K562 (cell line): ENCODE measurements at regions not wholly inside any gene's neighbourhood (a gene's known extent, or its start where the extent isn't known, plus 50 kb on each side); places are given as distances from the start of the nearest gene placed in this dataset.

Experiments
- ATAC-seq: fragments of 200-7000 bp; cut with Tn5 transposase; 3 replicates; pipeline ENCODE4 v1.9.1; 2020; ENCODE audit warnings: moderate library complexity
- BruUV-seq: library from RNA; stranded (reverse); fragments of 400-500 nt; replicated peaks from 2 replicates; lab custom pipeline; 2021; lab: Mats Ljungman, UMichigan
- CTCF ChIA-PET: fragments of 300-600 bp; formaldehyde crosslinking; extraction: SDS; loops from one replicate; lab custom pipeline; 2021; ENCODE audit warnings: low intra/inter-chr PET ratio; lab: Yijun Ruan, JAX
- POLR2A ChIA-PET: fragments of 300-600, 350-650 bp; sonication (Branson Sonifier 250); formaldehyde crosslinking; extraction: SDS; loops from one replicate; lab custom pipeline; 2021; ENCODE audit warnings: antibody characterized with exemption, inconsistent platforms; lab: Yijun Ruan, JAX
- DNase-seq, 4 experiments: peaks; one replicate each; pipeline versions ENCODE4 v3.0.0 to v3.0.0-alpha.2; 2011 to 2018; ENCODE audit warnings: low spot score in 3 of 4, mixed read lengths in 3 of 4; ENCODE audit errors: extremely low read depth in 1 of 4
- FAIRE-seq: peaks from 2 replicates; lab custom pipeline; 2011; peaks lifted over from hg19 to GRCh38; lab: Jason Lieb, UNC
- H2AFZ ChIP-seq: 2 replicates; pipeline ENCODE4 v1.6.0; 2011; ENCODE audit warnings: low read depth, low read length, control low read depth, inconsistent platforms
- H3K27ac ChIP-seq: fragments of 200-600 bp; 3 replicates; pipeline ENCODE4 v1.8.0; 2011; ENCODE audit warnings: low read depth, mild to moderate bottlenecking, control low read depth, inconsistent platforms, low read length, moderate library complexity, mixed read lengths; ENCODE audit errors: extremely low read depth
- H3K27me3 ChIP-seq, 2 experiments: fragments of 300-600 bp in 1 of 2; 2 replicates in 1 of 2; 3 replicates in 1 of 2; pipeline versions ENCODE4 v1.6.0 to v1.8.0; 2011; ENCODE audit warnings: inconsistent platforms in 2 of 2, low read length in 2 of 2, mild to moderate bottlenecking in 1 of 2, mixed read lengths in 1 of 2, moderate library complexity in 1 of 2; ENCODE audit not compliant: control insufficient read depth in 2 of 2, insufficient read depth in 2 of 2
- H3K36me3 ChIP-seq: fragments of 300-600 bp; 3 replicates; pipeline ENCODE4 v1.8.0; 2011; ENCODE audit warnings: mild to moderate bottlenecking, low read length, inconsistent platforms; ENCODE audit not compliant: control insufficient read depth, insufficient read depth
- H3K4me1 ChIP-seq, 2 experiments: fragments of 200-600 bp in 1 of 2; replicated peaks in 1 of 2; 2 replicates in 1 of 2; 3 replicates in 1 of 2; pipeline versions ENCODE4 v1.5.1 to v1.8.0; 2011; ENCODE audit warnings: inconsistent platforms in 2 of 2, low read length in 2 of 2, mild to moderate bottlenecking in 1 of 2, mixed read lengths in 1 of 2, moderate library complexity in 1 of 2; ENCODE audit not compliant: control insufficient read depth in 2 of 2, insufficient read depth in 2 of 2
- H3K4me2 ChIP-seq: 2 replicates; pipeline ENCODE4 v1.6.1; 2011; ENCODE audit warnings: low read length, control low read depth, inconsistent platforms, mixed read lengths; ENCODE audit not compliant: insufficient read depth
- H3K4me3 ChIP-seq: fragments of 200-600 bp; sonication (generic), shearing (Covaris generic); 2 replicates; pipeline ENCODE4 v1.5.1; 2016; ENCODE audit warnings: control low read depth, inconsistent platforms
- H3K79me2 ChIP-seq: fragments of 200-600 bp; 3 replicates; pipeline ENCODE4 v1.8.0; 2011; ENCODE audit warnings: low read length, inconsistent platforms; ENCODE audit not compliant: control insufficient read depth, insufficient read depth
- H3K9ac ChIP-seq, 2 experiments: 2 replicates each; pipeline versions ENCODE4 v1.6.0 to v1.6.1; 2011; ENCODE audit warnings: low read depth in 2 of 2, low read length in 2 of 2, control low read depth in 1 of 2, inconsistent platforms in 1 of 2, mild to moderate bottlenecking in 1 of 2, mixed read lengths in 1 of 2; ENCODE audit not compliant: insufficient read depth in 1 of 2
- H3K9me1 ChIP-seq: one replicate; pipeline ENCODE4 v1.6.0; 2011; ENCODE audit warnings: inconsistent platforms, mild to moderate bottlenecking, low read length, moderate library complexity; ENCODE audit not compliant: control insufficient read depth, insufficient read depth
- H3K9me3 ChIP-seq: replicated peaks from 2 replicates; pipeline ENCODE4 v1.5.1; 2011; ENCODE audit warnings: low read depth, low read length, inconsistent platforms; ENCODE audit not compliant: control insufficient read depth, insufficient read depth
- H4K20me1 ChIP-seq: replicated peaks from 2 replicates; pipeline ENCODE4 v1.6.1; 2011; ENCODE audit warnings: low read length, inconsistent platforms, mixed read lengths; ENCODE audit not compliant: control insufficient read depth, insufficient read depth
- ATF7 ChIP-seq: fragments of 450-650 bp; IDR thresholded peaks from 2 replicates; pipeline ENCODE4 v1.7.1; 2014; ENCODE audit warnings: mild to moderate bottlenecking, moderate library complexity
- CBX3 ChIP-seq, 2 experiments: IDR thresholded peaks; 1 replicate in 1 of 2; 2 replicates in 1 of 2; pipeline ENCODE4 v1.6.1; 2012; ENCODE audit warnings: inconsistent platforms in 2 of 2, low read length in 2 of 2, borderline replicate concordance in 1 of 2, control low read depth in 1 of 2
- ESRRA ChIP-seq: fragments of 450-650 bp; IDR thresholded peaks from 2 replicates; pipeline ENCODE4 v1.6.1; 2014; ENCODE audit warnings: low read depth, mild to moderate bottlenecking, moderate library complexity, borderline replicate concordance
- ETS1 ChIP-seq: conservative IDR thresholded peaks from 2 replicates; pipeline ENCODE4 v1.6.1; 2011; ENCODE audit warnings: low read depth, mild to moderate bottlenecking, low read length; ENCODE audit not compliant: control insufficient read depth
- HMGN3 ChIP-seq: IDR thresholded peaks from 2 replicates; pipeline ENCODE4 v1.6.1; 2011; ENCODE audit warnings: borderline replicate concordance, low read depth, mild to moderate bottlenecking, mixed read lengths, low read length; ENCODE audit not compliant: insufficient read length; ENCODE audit errors: extremely low read depth
- KDM1A ChIP-seq, 2 experiments: fragments of 450-650 bp; IDR thresholded peaks; 2 replicates each; pipeline ENCODE4 v1.6.1; 2016; ENCODE audit warnings: mild to moderate bottlenecking in 2 of 2
- NONO ChIP-seq, 2 experiments: fragments of 200-400 bp in 1 of 2; fragments of 450-650 bp in 1 of 2; formaldehyde crosslinking in 1 of 2; IDR thresholded peaks; 2 replicates each; pipeline ENCODE4 v1.6.1; 2017; ENCODE audit warnings: low read depth in 2 of 2, mild to moderate bottlenecking in 2 of 2, moderate library complexity in 2 of 2, low read length in 1 of 2
- PRMT5 ChIP-seq: sonication (generic); formaldehyde crosslinking; IDR thresholded peaks from 2 replicates; pipeline ENCODE4 v1.5.0; 2020; ENCODE audit warnings: missing genetic modification reagents
- RBM14 ChIP-seq: fragments of 200-400 bp; formaldehyde crosslinking; IDR thresholded peaks from 2 replicates; pipeline ENCODE4 v1.6.1; 2018; ENCODE audit warnings: low read depth, mild to moderate bottlenecking, low read length, moderate library complexity, borderline replicate concordance; ENCODE audit not compliant: insufficient read depth
- SRF ChIP-seq, 2 experiments: fragments of 250-450, 450-650 bp in 1 of 2; sonication (Bioruptor Pico) in 1 of 2; sonication (generic) in 1 of 2; formaldehyde crosslinking; IDR thresholded peaks; 2 replicates each; pipeline versions ENCODE4 v1.5.0 to v1.5.1; 2020 to 2022; ENCODE audit warnings: mild to moderate bottlenecking in 1 of 2, missing genetic modification reagents in 1 of 2
- ZFP1 ChIP-seq: fragments of 450-650 bp; formaldehyde crosslinking; IDR thresholded peaks from 2 replicates; pipeline ENCODE4 v1.4.0; 2020; ENCODE audit warnings: mild to moderate bottlenecking, mixed read lengths
- ZNF134 ChIP-seq: fragments of 250-450 bp; sonication (Bioruptor Pico); conservative IDR thresholded peaks from 2 replicates; pipeline ENCODE4 v1.4.0; 2020
- ZNF143 ChIP-seq: sonication (generic); formaldehyde crosslinking; IDR thresholded peaks from 2 replicates; pipeline ENCODE4 v1.9.0; 2022; ENCODE audit warnings: mild to moderate bottlenecking, missing genetic modification reagents
- ZNF165 ChIP-seq: fragments of 250-450 bp; sonication (Bioruptor Pico); IDR thresholded peaks from 2 replicates; pipeline ENCODE4 v1.4.0; 2020; ENCODE audit warnings: borderline replicate concordance
- ZNF24 ChIP-seq: fragments of 450-650 bp; IDR thresholded peaks from 2 replicates; pipeline ENCODE4 v1.6.1; 2016
- ZNF408 ChIP-seq: fragments of 250-450 bp; sonication (Bioruptor Pico); IDR thresholded peaks from 2 replicates; pipeline ENCODE4 v1.4.0; 2020; ENCODE audit warnings: low read depth, mild to moderate bottlenecking, moderate library complexity
- ZNF518B ChIP-seq: fragments of 250-450 bp; sonication (Bioruptor Pico); IDR thresholded peaks from 2 replicates; pipeline ENCODE4 v1.5.0; 2021; ENCODE audit warnings: mild to moderate bottlenecking, moderate library complexity
- WGBS: fragments of 100-300 bp; shearing (Covaris generic); methylation state at CpG from one replicate; pipeline ENCODE4 v1.1.6; 2016; ENCODE audit warnings: low coverage, mixed read lengths; ENCODE audit not compliant: insufficient coverage; ENCODE audit errors: missing lambda C conversion rate; 5-methylcytosine and 5-hydroxymethylcytosine counted together
- in situ Hi-C: fragments of 300-500 bp; cut with MboI; formaldehyde crosslinking; loops from 4 replicates; pipeline ENCODE4 v1.15.0; 2018; ENCODE audit warnings: inconsistent platforms, mixed read lengths
- intact Hi-C: fragments of 100-400 bp; cut with micrococcal nuclease; formaldehyde crosslinking; loops from 2 replicates; pipeline ENCODE4 v1.14.2; 2022
- TF ChIP-seq, protein P1 (sequence below): fragments of 450-650 bp; IDR thresholded peaks from 2 replicates; pipeline ENCODE4 v1.6.1; 2016; ENCODE audit warnings: borderline replicate concordance

GRCh38 chr9:1513105-1513504 lies 462.9 kb downstream of the DMRT2 start:
- FAIRE-seq, result no peak
- H3K4me2 ChIP-seq, result no peak overlapping the region
- H3K79me2 ChIP-seq, result no peaks in the 10 kb centered on the region
- POLR2A ChIA-PET, result no interaction called here
- no peaks in the 10 kb centered on the region for H3K36me3 ChIP-seq
- no peak overlapping the region for H2AFZ ChIP-seq
- no peaks in the 10 kb centered on the region for H4K20me1 ChIP-seq
- no peak overlapping the region for H3K9ac ChIP-seq
- WGBS, result 0% methylated on average over 2 of the region's 2 CpGs
- H3K27ac ChIP-seq, result no peak overlapping the region
- no peaks in the 10 kb centered on the region for H3K9me3 ChIP-seq
- in situ Hi-C loops, result no loop called here
- H3K9me1 ChIP-seq, result no peaks in the 10 kb centered on the region
- intact Hi-C loops, result no loop called here
- no peak overlapping the region for H3K4me3 ChIP-seq
- no peaks in the 10 kb centered on the region for H3K4me1 ChIP-seq
- DNase-seq, result no peak
- no peaks in the 10 kb centered on the region for H3K27me3 ChIP-seq
- no TSS peak for BruUV-seq
- ATAC-seq, result no peak
- CTCF ChIA-PET, result no interaction called here
- TF ChIP-seq ZNF134 (CRISPR knock-in tag) (no peak), ETS1 (no peak), ZNF165 (no peak), KDM1A (IDR thresholded peaks at IDR 0.05) (no peak), PRMT5 (CRISPR knock-in tag) (no peak), CBX3 (IDR thresholded peaks at IDR 0.05; ENCODE audit: borderline replicate concordance in 1 of 2, low read length in 2 of 2) (no peak), NONO (IDR thresholded peaks at IDR 0.05; ENCODE audit: low read depth in 2 of 2, low read length in 1 of 2) (no peak), SRF (CRISPR knock-in tag; IDR thresholded peaks at IDR 0.05) (no peak), ZNF408 (no peak), ESRRA (no peak), ZFP1 (no peak), RBM14 (no peak), ZNF518B (CRISPR knock-in tag) (no peak), HMGN3 (no peak), ATF7 (no peak), ZNF143 (no peak), ZNF24 (no peak)
- TF ChIP-seq, protein P1, sequence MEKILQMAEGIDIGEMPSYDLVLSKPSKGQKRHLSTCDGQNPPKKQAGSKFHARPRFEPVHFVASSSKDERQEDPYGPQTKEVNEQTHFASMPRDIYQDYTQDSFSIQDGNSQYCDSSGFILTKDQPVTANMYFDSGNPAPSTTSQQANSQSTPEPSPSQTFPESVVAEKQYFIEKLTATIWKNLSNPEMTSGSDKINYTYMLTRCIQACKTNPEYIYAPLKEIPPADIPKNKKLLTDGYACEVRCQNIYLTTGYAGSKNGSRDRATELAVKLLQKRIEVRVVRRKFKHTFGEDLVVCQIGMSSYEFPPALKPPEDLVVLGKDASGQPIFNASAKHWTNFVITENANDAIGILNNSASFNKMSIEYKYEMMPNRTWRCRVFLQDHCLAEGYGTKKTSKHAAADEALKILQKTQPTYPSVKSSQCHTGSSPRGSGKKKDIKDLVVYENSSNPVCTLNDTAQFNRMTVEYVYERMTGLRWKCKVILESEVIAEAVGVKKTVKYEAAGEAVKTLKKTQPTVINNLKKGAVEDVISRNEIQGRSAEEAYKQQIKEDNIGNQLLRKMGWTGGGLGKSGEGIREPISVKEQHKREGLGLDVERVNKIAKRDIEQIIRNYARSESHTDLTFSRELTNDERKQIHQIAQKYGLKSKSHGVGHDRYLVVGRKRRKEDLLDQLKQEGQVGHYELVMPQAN, result no peak
